ENCODE measurements at regions not wholly inside any gene's neighbourhood (a gene's known extent, or its start where the extent isn't known, plus 50 kb on each side); places are given as distances from the start of the nearest gene placed in this dataset.
"Not testable (repeated sequence)": the region's sequence is repeated elsewhere in the genome, so short reads cannot be mapped to it uniquely, and the experiment has no call there.

DNA sequence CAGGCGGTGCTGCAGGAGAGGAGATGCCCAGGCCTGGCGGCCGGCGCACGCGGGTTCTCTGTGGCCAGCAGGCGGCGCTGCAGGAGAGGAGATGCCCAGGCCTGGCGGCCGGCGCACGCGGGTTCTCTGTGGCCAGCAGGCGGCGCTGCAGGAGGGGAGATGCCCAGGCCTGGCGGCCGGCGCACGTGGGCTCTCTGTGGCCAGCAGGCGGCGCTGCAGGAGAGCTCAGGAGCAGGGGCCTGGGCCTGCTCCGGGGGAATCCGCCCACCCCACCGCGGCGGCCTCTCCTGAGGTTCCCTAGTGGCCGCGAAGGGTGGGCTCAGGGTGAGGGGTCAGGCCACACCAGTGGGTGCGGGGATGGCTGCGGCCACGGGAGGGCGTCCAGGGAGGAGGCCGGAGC, 75.9 kb downstream of the OR4F16 start:
- H3K4me2 ChIP-seq; H3K9me2 ChIP-seq; H3F3A ChIP-seq (replicated peaks; ENCODE audit: insufficient read depth); H3K79me2 ChIP-seq (ENCODE audit: insufficient read depth); H3K9ac ChIP-seq; H3K27ac ChIP-seq (ENCODE audit: low read depth in 2 of 2, low read length in 1 of 2); CTCF ChIA-PET; H3K36me3 ChIP-seq (replicated peaks in 1 of 2; ENCODE audit: control insufficient read depth in 1 of 2, insufficient read depth in 2 of 2, low read length in 1 of 2); H3K4me1 ChIP-seq (ENCODE audit: control insufficient read depth in 1 of 2, insufficient read depth in 2 of 2, low read depth in 1 of 2, low read length in 1 of 2); POLR2A ChIA-PET; H3K4me3 ChIP-seq (ENCODE audit: low read depth in 2 of 2, low read length in 1 of 2); DNase-seq; H3K9me3 ChIP-seq; H2AFZ ChIP-seq (ENCODE audit: low read depth); H4K20me1 ChIP-seq (ENCODE audit: insufficient read depth); H3K27me3 ChIP-seq (ENCODE audit: insufficient read depth): not testable (repeated sequence)
- WGBS (ENCODE audit: low lambda C conversion rate) = no CpG with 5 or more reads among the region's 33 CpGs

DNA sequence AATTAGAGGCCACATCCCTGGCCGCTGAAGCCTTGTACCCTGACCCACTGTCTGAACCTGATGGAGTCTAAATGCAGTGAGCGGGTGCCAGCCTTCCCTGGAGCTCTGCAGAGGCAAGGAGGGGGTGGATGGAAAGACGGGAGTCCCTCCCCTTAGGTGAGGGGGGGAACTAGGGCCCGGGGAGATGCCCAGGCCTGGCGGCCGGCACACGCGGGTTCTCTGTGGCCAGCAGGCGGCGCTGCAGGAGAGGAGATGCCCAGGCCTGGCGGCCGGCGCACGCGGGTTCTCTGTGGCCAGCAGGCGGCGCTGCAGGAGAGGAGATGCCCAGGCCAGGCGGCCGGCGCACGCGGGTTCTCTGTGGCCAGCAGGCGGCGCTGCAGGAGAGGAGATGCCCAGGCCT, 77.3 kb downstream of the OR4F16 start:
- H4K20me1 ChIP-seq (ENCODE audit: insufficient read depth); H3K27ac ChIP-seq (ENCODE audit: low read depth in 2 of 2, low read length in 1 of 2); H3K4me3 ChIP-seq (ENCODE audit: low read depth in 2 of 2, low read length in 1 of 2); H3K9me3 ChIP-seq; H3K9ac ChIP-seq; H3F3A ChIP-seq (replicated peaks; ENCODE audit: insufficient read depth); H2AFZ ChIP-seq (ENCODE audit: low read depth); CTCF ChIA-PET; H3K79me2 ChIP-seq (ENCODE audit: insufficient read depth); DNase-seq; POLR2A ChIA-PET; H3K9me2 ChIP-seq; H3K27me3 ChIP-seq (ENCODE audit: insufficient read depth); H3K36me3 ChIP-seq (replicated peaks in 1 of 2; ENCODE audit: control insufficient read depth in 1 of 2, insufficient read depth in 2 of 2, low read length in 1 of 2); H3K4me2 ChIP-seq; H3K4me1 ChIP-seq (ENCODE audit: control insufficient read depth in 1 of 2, insufficient read depth in 2 of 2, low read depth in 1 of 2, low read length in 1 of 2): not testable (repeated sequence)
- WGBS (ENCODE audit: low lambda C conversion rate) = no CpG with 5 or more reads among the region's 24 CpGs

DNA sequence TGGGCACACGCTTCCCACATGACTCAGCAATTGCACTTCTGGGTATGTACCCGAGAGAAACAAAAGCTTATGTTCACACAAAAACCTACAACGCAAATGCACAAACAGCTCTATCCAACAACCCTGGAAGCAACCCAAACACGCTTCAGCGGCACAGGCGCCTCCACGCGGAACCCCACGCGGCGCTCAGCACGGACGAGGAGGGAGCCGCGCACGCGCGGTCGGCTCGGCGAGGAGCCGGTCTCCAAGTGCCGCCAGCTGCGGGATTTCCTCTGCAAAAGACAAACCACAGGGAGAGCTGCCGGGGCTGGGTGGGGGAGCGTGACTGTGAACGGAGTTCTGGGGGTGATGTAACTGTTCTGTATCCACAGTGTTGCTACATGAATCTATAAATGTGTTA, 81.2 kb downstream of the OR4F16 start:
- H3K9me2 ChIP-seq; H3K9me3 ChIP-seq; H4K20me1 ChIP-seq (ENCODE audit: insufficient read depth); POLR2A ChIA-PET; H2AFZ ChIP-seq (ENCODE audit: low read depth); H3K4me1 ChIP-seq (ENCODE audit: control insufficient read depth in 1 of 2, insufficient read depth in 2 of 2, low read depth in 1 of 2, low read length in 1 of 2); H3K4me3 ChIP-seq (ENCODE audit: low read depth in 2 of 2, low read length in 1 of 2); H3F3A ChIP-seq (replicated peaks; ENCODE audit: insufficient read depth); H3K4me2 ChIP-seq; CTCF ChIA-PET; H3K27ac ChIP-seq (ENCODE audit: low read depth in 2 of 2, low read length in 1 of 2); H3K79me2 ChIP-seq (ENCODE audit: insufficient read depth); H3K27me3 ChIP-seq (ENCODE audit: insufficient read depth); DNase-seq; H3K36me3 ChIP-seq (replicated peaks in 1 of 2; ENCODE audit: control insufficient read depth in 1 of 2, insufficient read depth in 2 of 2, low read length in 1 of 2); H3K9ac ChIP-seq: not testable (repeated sequence)
- 40% methylated on average over 6 of the region's 27 CpGs for WGBS (ENCODE audit: low lambda C conversion rate)

DNA sequence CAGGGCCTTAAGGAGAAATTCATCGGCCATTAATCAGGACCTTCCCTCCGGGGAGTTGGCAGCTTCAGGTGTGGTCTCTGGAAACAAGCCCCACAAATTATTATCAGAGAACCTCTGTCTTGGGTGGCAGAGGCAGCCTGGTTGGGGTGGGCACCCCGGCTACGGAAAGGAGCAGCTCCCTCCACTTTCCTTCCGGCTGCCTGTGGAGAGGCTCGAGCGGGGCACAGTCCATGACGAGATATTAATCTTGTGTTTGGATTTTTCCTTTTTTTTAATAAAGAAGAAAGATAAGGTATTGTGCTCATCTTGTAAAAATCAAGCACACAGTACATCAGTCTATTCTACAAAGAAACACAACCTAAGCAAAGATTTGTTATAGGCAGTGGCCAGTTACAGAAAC, 98.2 kb downstream of the OR4F16 start:
- H3K4me3 ChIP-seq (ENCODE audit: low read depth in 2 of 2, low read length in 1 of 2); H3K4me2 ChIP-seq; H2AFZ ChIP-seq (ENCODE audit: low read depth); H3K9ac ChIP-seq; DNase-seq; CTCF ChIA-PET; H3F3A ChIP-seq (replicated peaks; ENCODE audit: insufficient read depth); H3K9me3 ChIP-seq; H3K4me1 ChIP-seq (ENCODE audit: control insufficient read depth in 1 of 2, insufficient read depth in 2 of 2, low read depth in 1 of 2, low read length in 1 of 2); POLR2A ChIA-PET; H3K9me2 ChIP-seq; H3K79me2 ChIP-seq (ENCODE audit: insufficient read depth); H3K27ac ChIP-seq (ENCODE audit: low read depth in 2 of 2, low read length in 1 of 2); H3K36me3 ChIP-seq (replicated peaks in 1 of 2; ENCODE audit: control insufficient read depth in 1 of 2, insufficient read depth in 2 of 2, low read length in 1 of 2); H3K27me3 ChIP-seq (ENCODE audit: insufficient read depth); H4K20me1 ChIP-seq (ENCODE audit: insufficient read depth): not testable (repeated sequence)
- WGBS (ENCODE audit: low lambda C conversion rate) = 73% methylated on average over 6 of the region's 8 CpGs

DNA sequence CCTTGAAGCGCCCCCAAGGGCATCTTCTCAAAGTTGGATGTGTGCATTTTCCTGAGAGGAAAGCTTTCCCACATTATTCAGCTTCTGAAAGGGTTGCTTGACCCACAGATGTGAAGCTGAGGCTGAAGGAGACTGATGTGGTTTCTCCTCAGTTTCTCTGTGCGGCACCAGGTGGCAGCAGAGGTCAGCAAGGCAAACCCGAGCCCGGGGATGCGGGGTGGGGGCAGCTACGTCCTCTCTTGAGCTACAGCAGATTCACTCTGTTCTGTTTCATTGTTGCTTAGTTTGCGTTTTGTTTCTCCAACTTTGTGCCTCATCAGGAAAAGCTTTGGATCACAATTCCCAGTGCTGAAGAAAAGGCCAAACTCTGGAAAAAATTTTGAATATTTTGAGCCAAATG, 100.5 kb downstream of the OR4F16 start:
- H3K9me3 ChIP-seq; H3K27ac ChIP-seq (ENCODE audit: low read depth in 2 of 2, low read length in 1 of 2); H3K79me2 ChIP-seq (ENCODE audit: insufficient read depth); CTCF ChIA-PET; H3F3A ChIP-seq (replicated peaks; ENCODE audit: insufficient read depth); H3K4me3 ChIP-seq (ENCODE audit: low read depth in 2 of 2, low read length in 1 of 2); H3K36me3 ChIP-seq (replicated peaks in 1 of 2; ENCODE audit: control insufficient read depth in 1 of 2, insufficient read depth in 2 of 2, low read length in 1 of 2); H3K9me2 ChIP-seq; H3K9ac ChIP-seq; H3K27me3 ChIP-seq (ENCODE audit: insufficient read depth); DNase-seq; H4K20me1 ChIP-seq (ENCODE audit: insufficient read depth); H3K4me1 ChIP-seq (ENCODE audit: control insufficient read depth in 1 of 2, insufficient read depth in 2 of 2, low read depth in 1 of 2, low read length in 1 of 2); H2AFZ ChIP-seq (ENCODE audit: low read depth); H3K4me2 ChIP-seq; POLR2A ChIA-PET: not testable (repeated sequence)
- 0% methylated on average over 5 of the region's 7 CpGs for WGBS (ENCODE audit: low lambda C conversion rate)
- TF ChIP-seq RAD21 (IDR thresholded peaks at IDR 0.05; ENCODE audit: low read length) = peak; percentile 41
- TF ChIP-seq SMC3 (IDR thresholded peaks at IDR 0.05; ENCODE audit: low read depth, low read length) = peak; percentile 26; the same call in 1 of the 2 replicates
- TF ChIP-seq, protein P1, sequence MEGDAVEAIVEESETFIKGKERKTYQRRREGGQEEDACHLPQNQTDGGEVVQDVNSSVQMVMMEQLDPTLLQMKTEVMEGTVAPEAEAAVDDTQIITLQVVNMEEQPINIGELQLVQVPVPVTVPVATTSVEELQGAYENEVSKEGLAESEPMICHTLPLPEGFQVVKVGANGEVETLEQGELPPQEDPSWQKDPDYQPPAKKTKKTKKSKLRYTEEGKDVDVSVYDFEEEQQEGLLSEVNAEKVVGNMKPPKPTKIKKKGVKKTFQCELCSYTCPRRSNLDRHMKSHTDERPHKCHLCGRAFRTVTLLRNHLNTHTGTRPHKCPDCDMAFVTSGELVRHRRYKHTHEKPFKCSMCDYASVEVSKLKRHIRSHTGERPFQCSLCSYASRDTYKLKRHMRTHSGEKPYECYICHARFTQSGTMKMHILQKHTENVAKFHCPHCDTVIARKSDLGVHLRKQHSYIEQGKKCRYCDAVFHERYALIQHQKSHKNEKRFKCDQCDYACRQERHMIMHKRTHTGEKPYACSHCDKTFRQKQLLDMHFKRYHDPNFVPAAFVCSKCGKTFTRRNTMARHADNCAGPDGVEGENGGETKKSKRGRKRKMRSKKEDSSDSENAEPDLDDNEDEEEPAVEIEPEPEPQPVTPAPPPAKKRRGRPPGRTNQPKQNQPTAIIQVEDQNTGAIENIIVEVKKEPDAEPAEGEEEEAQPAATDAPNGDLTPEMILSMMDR (IDR thresholded peaks at IDR 0.05) = peak; percentile 33
